ENCODE measurements at regions not wholly inside any gene's neighbourhood (a gene's known extent, or its start where the extent isn't known, plus 50 kb on each side); places are given as distances from the start of the nearest gene placed in this dataset.

DNA sequence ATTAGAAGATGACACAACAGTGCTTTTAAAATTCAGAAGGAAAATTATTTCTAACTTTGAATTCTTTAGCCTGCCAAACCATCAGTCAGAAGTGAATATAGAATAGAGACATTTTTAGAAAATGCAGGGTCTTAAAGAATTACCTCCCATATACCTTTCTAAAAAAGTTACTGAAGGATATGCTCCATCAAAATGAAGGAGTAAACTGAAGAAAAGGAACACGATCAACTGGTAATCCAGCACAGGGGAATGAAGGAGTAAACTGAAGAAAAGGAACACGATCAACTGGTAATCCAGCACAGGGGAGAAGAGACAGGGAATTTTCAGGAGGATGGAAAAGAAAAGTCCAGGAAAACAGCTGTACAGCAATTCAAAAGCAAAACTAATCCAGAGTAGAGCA lies 75.4 kb upstream of the LDLRAD3 start:
- DNase-seq (ENCODE audit: extremely low spot score), result no peak
- ChIA-PET CTCF (no interaction called here), POLR2A (no interaction called here)
- TF ChIP-seq ELF4 (IDR thresholded peaks at IDR 0.05), result no peak
- TF ChIP-seq, protein P1, sequence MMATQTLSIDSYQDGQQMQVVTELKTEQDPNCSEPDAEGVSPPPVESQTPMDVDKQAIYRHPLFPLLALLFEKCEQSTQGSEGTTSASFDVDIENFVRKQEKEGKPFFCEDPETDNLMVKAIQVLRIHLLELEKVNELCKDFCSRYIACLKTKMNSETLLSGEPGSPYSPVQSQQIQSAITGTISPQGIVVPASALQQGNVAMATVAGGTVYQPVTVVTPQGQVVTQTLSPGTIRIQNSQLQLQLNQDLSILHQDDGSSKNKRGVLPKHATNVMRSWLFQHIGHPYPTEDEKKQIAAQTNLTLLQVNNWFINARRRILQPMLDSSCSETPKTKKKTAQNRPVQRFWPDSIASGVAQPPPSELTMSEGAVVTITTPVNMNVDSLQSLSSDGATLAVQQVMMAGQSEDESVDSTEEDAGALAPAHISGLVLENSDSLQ (IDR thresholded peaks at IDR 0.05), result no peak
- no peak for TF ChIP-seq SUZ12 (IDR thresholded peaks at IDR 0.05)
- TF ChIP-seq CTBP1 (IDR thresholded peaks at IDR 0.05; ENCODE audit: borderline replicate concordance), result no peak
- TF ChIP-seq TARDBP (IDR thresholded peaks at IDR 0.05), result no peak
- no peak for TF ChIP-seq SP1 (IDR thresholded peaks at IDR 0.05)
- TF ChIP-seq NFRKB (IDR thresholded peaks at IDR 0.05), result no peak
- TF ChIP-seq HDGF (IDR thresholded peaks at IDR 0.05; ENCODE audit: borderline replicate concordance), result no peak
- no peak for TF ChIP-seq ZNF384 (IDR thresholded peaks at IDR 0.05)
- no peak for TF ChIP-seq BHLHE40 (IDR thresholded peaks at IDR 0.05; ENCODE audit: borderline replicate concordance)
- TF ChIP-seq FOXM1 (IDR thresholded peaks at IDR 0.05; ENCODE audit: borderline replicate concordance), result no peak
- no peak for TF ChIP-seq FOXK2 (IDR thresholded peaks at IDR 0.05)

DNA sequence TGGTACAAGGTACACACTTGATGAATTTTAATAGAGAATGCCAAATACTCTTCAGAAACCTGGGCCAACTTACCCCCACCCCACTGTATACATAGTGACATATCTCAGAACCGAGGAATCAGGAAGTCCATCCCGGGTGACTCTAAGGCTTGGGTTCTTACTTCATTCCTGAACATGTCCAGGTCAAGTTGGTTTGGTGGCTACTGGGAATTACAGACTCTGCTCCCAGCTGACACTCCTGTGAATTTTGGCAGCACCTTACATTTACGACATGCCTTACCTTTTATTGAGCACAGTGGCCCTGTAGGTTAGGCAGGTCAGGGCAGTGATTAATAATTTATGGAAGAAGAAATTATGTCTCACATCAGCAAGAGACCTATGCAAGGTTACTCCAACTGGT lies 70.1 kb upstream of the LDLRAD3 start:
- ChIA-PET CTCF (no interaction called here), POLR2A (no interaction called here)
- no peak for DNase-seq (ENCODE audit: extremely low spot score)
- TF ChIP-seq FOXA1 (IDR thresholded peaks at IDR 0.05) (no peak), SUZ12 (IDR thresholded peaks at IDR 0.05) (no peak), TARDBP (IDR thresholded peaks at IDR 0.05) (no peak), SP1 (IDR thresholded peaks at IDR 0.05) (no peak), BHLHE40 (IDR thresholded peaks at IDR 0.05; ENCODE audit: borderline replicate concordance) (no peak), ELF4 (IDR thresholded peaks at IDR 0.05) (no peak), LEF1 (IDR thresholded peaks at IDR 0.05; ENCODE audit: borderline replicate concordance) (no peak), ZNF384 (IDR thresholded peaks at IDR 0.05) (no peak), HDGF (IDR thresholded peaks at IDR 0.05; ENCODE audit: borderline replicate concordance) (no peak), ARNT (IDR thresholded peaks at IDR 0.05) (no peak), CTBP1 (IDR thresholded peaks at IDR 0.05; ENCODE audit: borderline replicate concordance) (no peak), L3MBTL2 (conservative IDR thresholded peaks at IDR 0.05) (no peak), NFRKB (IDR thresholded peaks at IDR 0.05) (no peak), FOXM1 (IDR thresholded peaks at IDR 0.05; ENCODE audit: borderline replicate concordance) (no peak), FOXK2 (IDR thresholded peaks at IDR 0.05) (no peak)
- TF ChIP-seq, protein P1 (IDR thresholded peaks at IDR 0.05), result no peak

DNA sequence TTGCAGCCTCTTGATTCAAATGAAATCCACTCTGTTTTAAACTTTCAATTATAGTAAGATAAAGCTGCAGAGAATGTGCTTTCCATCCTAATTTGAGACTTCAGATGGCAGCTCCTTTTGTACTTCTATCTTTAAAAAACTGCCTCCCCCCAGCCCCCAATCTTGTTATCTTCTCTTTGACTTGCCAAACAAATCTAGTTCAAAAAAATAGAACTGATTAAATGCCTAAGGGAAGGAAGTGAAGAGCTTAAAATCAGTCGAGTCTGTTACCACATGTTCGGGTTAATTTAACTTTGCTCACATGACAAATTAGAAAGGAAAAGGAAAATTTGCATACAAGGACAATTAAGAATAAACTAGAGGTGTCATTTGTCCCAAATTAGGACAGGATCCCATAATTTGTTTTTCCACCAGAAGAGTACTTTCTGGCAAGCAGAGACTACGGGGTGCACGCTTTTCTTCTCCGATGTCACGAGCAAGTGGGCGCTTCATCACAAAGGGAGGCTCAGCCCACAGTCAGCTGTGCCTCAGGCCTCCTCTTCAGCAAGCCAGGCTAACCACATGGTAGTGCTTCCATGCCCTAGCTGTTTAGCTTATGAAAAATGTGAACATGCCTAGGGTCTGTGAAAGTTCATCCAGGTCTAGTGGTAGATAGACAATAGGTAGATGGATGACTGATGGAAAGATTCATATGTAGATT lies 69.0 kb upstream of the LDLRAD3 start:
- TF ChIP-seq ELF4 (IDR thresholded peaks at IDR 0.05) (no peak), HDGF (IDR thresholded peaks at IDR 0.05; ENCODE audit: borderline replicate concordance) (no peak), TARDBP (IDR thresholded peaks at IDR 0.05) (no peak), ZNF384 (IDR thresholded peaks at IDR 0.05) (no peak), FOXM1 (IDR thresholded peaks at IDR 0.05; ENCODE audit: borderline replicate concordance) (no peak), ARNT (IDR thresholded peaks at IDR 0.05) (no peak), CTBP1 (IDR thresholded peaks at IDR 0.05; ENCODE audit: borderline replicate concordance) (no peak), FOXK2 (IDR thresholded peaks at IDR 0.05) (no peak), FOXA1 (IDR thresholded peaks at IDR 0.05) (no peak), SP1 (IDR thresholded peaks at IDR 0.05) (no peak), SUZ12 (IDR thresholded peaks at IDR 0.05) (no peak), BHLHE40 (IDR thresholded peaks at IDR 0.05; ENCODE audit: borderline replicate concordance) (no peak), L3MBTL2 (conservative IDR thresholded peaks at IDR 0.05) (no peak)
- ChIA-PET CTCF (no interaction called here), POLR2A (no interaction called here)
- no peak for DNase-seq (ENCODE audit: extremely low spot score)

DNA sequence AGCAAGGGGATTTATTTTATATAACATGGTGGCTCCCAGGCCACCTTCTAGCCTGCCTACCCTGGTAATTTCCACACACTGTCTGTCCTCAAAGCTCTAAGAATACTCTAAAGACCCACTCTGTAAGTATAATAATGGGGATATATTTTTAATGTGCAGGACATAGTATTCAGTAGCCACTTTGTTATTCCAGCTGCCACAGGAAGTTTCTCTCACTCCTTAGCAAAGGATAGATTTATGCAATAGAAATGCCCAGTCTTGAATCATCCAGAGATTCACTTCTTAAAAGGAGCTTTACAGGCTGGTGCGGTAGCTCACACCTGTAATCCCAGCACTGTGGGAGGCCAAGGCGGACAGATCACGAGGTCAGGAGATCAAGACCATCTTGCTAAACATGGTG lies 68.4 kb upstream of the LDLRAD3 start:
- no peak for DNase-seq (ENCODE audit: extremely low spot score)
- ChIA-PET CTCF (no interaction called here), POLR2A (no interaction called here)
- TF ChIP-seq FOXM1 (IDR thresholded peaks at IDR 0.05; ENCODE audit: borderline replicate concordance), result no peak
- TF ChIP-seq ZNF384 (IDR thresholded peaks at IDR 0.05), result no peak
- no peak for TF ChIP-seq TARDBP (IDR thresholded peaks at IDR 0.05)
- TF ChIP-seq SUZ12 (IDR thresholded peaks at IDR 0.05), result no peak
- no peak for TF ChIP-seq NFRKB (IDR thresholded peaks at IDR 0.05)

DNA sequence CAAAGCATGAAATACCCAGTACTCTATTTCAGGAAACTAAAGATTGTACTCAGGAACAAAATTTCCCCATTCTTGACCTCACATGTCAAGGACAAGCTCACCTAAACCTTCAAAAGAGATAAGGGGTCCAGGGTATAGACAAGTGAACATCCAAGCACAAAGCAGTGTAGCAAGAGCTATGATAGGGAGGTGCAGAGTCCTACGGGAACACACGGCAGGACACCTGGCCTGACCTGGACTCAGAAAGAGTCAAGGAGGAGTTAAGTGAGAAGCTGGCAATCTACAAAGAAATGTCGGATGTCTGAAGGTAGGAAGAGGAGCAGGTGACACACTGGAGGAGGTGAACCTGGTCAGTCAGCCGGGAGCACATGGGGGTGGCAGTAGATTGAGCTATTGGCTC lies 67.1 kb upstream of the LDLRAD3 start:
- ChIA-PET POLR2A (no interaction called here), CTCF (interaction anchor here (0.9 kb wide), 1 partner anchor 55 kb away, joined by 3 read pairs; no protein-coding TSS in a partner anchor)
- DNase-seq (ENCODE audit: extremely low spot score), result no peak
- TF ChIP-seq L3MBTL2 (conservative IDR thresholded peaks at IDR 0.05), result no peak
- TF ChIP-seq FOXA1 (IDR thresholded peaks at IDR 0.05), result no peak
- no peak for TF ChIP-seq CTBP1 (IDR thresholded peaks at IDR 0.05; ENCODE audit: borderline replicate concordance)
- no peak for TF ChIP-seq ARNT (IDR thresholded peaks at IDR 0.05)
- no peak for TF ChIP-seq FOXM1 (IDR thresholded peaks at IDR 0.05; ENCODE audit: borderline replicate concordance)
- TF ChIP-seq SUZ12 (IDR thresholded peaks at IDR 0.05), result no peak
- no peak for TF ChIP-seq NFRKB (IDR thresholded peaks at IDR 0.05)
- TF ChIP-seq FOXK2 (IDR thresholded peaks at IDR 0.05), result no peak
- no peak for TF ChIP-seq HDGF (IDR thresholded peaks at IDR 0.05; ENCODE audit: borderline replicate concordance)
- TF ChIP-seq ZNF384 (IDR thresholded peaks at IDR 0.05), result no peak
- TF ChIP-seq, protein P1 (IDR thresholded peaks at IDR 0.05), result no peak

DNA sequence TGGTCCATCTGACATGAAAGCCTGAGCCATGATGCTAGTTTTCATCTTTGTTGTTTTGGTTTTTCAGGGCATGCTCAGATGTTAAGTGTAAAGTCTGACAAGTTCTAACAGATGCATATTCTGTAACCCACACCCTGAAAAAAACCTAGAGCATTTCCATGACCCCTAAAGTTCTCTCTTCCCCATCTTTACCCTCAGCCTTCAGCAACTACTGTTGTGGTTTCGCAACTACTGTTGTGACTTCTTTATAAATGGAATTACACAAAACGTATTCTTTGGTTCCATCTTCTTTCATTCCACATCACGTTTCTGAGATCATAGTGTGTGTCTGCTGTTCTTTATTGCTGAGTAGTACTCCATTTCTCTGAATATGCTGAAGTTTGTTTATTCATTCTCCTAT lies 65.1 kb upstream of the LDLRAD3 start:
- CTCF ChIA-PET, result no interaction called here
- no peak for TF ChIP-seq BHLHE40 (IDR thresholded peaks at IDR 0.05; ENCODE audit: borderline replicate concordance)
- TF ChIP-seq NFRKB (IDR thresholded peaks at IDR 0.05), result no peak
- TF ChIP-seq SP1 (IDR thresholded peaks at IDR 0.05), result no peak
- no peak for TF ChIP-seq ARNT (IDR thresholded peaks at IDR 0.05)
- TF ChIP-seq ZNF384 (IDR thresholded peaks at IDR 0.05), result no peak
- TF ChIP-seq FOXK2 (IDR thresholded peaks at IDR 0.05), result no peak
- no peak for TF ChIP-seq TARDBP (IDR thresholded peaks at IDR 0.05)
- no peak for TF ChIP-seq CTBP1 (IDR thresholded peaks at IDR 0.05; ENCODE audit: borderline replicate concordance)
- no peak for TF ChIP-seq ELF4 (IDR thresholded peaks at IDR 0.05)
- TF ChIP-seq FOXM1 (IDR thresholded peaks at IDR 0.05; ENCODE audit: borderline replicate concordance), result no peak
- TF ChIP-seq HDGF (IDR thresholded peaks at IDR 0.05; ENCODE audit: borderline replicate concordance), result no peak
- no peak for TF ChIP-seq LEF1 (IDR thresholded peaks at IDR 0.05; ENCODE audit: borderline replicate concordance)
- TF ChIP-seq L3MBTL2 (conservative IDR thresholded peaks at IDR 0.05), result no peak
- TF ChIP-seq SUZ12 (IDR thresholded peaks at IDR 0.05), result no peak
- TF ChIP-seq, protein P1 (IDR thresholded peaks at IDR 0.05), result no peak
- no peak for TF ChIP-seq FOXA1 (IDR thresholded peaks at IDR 0.05)
- POLR2A ChIA-PET, result no interaction called here
- no peak for DNase-seq (ENCODE audit: extremely low spot score)

Data from HEK293T (cell line).